GM21423 (cell line): ENCODE measurements at regions not wholly inside any gene's neighbourhood (a gene's known extent, or its start where the extent isn't known, plus 50 kb on each side); places are given as distances from the start of the nearest gene placed in this dataset.
"Not testable (repeated sequence)": the region's sequence is repeated elsewhere in the genome, so short reads cannot be mapped to it uniquely, and the experiment has no call there.

Source experiments
- ATAC-seq: cut with Tn5 transposase; IDR thresholded peaks from one replicate; pipeline ENCODE4 v1.9.1; 2021; ENCODE audit warnings: mild to moderate bottlenecking, moderate library complexity; ENCODE audit not compliant: unreplicated experiment

- ATAC-seq = no peak
Observed at GRCh38 chr5:159581502-159582249, 251.4 kb upstream of the IL12B start.

GRCh38 chr5:159582756-159583541, 252.7 kb upstream of the IL12B start:
- no peak for ATAC-seq

- no peak for ATAC-seq
Observed at GRCh38 chr5:159586921-159587320, 256.6 kb upstream of the IL12B start.

- ATAC-seq = no peak
Observed at GRCh38 chr5:159588941-159589340, 258.7 kb upstream of the IL12B start.

GRCh38 chr5:159593518-159594073, 263.3 kb upstream of the IL12B start:
- ATAC-seq = no peak

- ATAC-seq = not testable (repeated sequence)
Observed at GRCh38 chr5:159595561-159595960, 265.3 kb upstream of the IL12B start.

GRCh38 chr5:159601216-159601615, 270.9 kb upstream of the IL12B start:
- no peak for ATAC-seq

GRCh38 chr5:159602434-159602833, 272.1 kb upstream of the IL12B start:
- no peak for ATAC-seq

GRCh38 chr5:159605585-159605984, 275.3 kb upstream of the IL12B start:
- ATAC-seq = no peak

GRCh38 chr5:159609359-159609758, 279.1 kb upstream of the IL12B start:
- no peak for ATAC-seq

GRCh38 chr5:159610966-159611579, 280.8 kb upstream of the IL12B start:
- ATAC-seq = no peak

- no peak for ATAC-seq
Observed at GRCh38 chr5:159616952-159617351, 286.7 kb upstream of the IL12B start.

- no peak for ATAC-seq
Observed at GRCh38 chr5:159619826-159620225, 289.5 kb upstream of the IL12B start.

GRCh38 chr5:159620853-159621540, 290.7 kb upstream of the IL12B start:
- ATAC-seq = no peak

GRCh38 chr5:159628703-159629102, 287.6 kb upstream of the ADRA1B start:
- ATAC-seq = no peak

- ATAC-seq = no peak
Observed at GRCh38 chr5:159629158-159629557, 287.1 kb upstream of the ADRA1B start.

GRCh38 chr5:159630545-159630944, 285.7 kb upstream of the ADRA1B start:
- ATAC-seq = no peak

GRCh38 chr5:159631001-159631400, 285.3 kb upstream of the ADRA1B start:
- ATAC-seq = no peak

- no peak for ATAC-seq
Observed at GRCh38 chr5:159632866-159633265, 283.4 kb upstream of the ADRA1B start.

GRCh38 chr5:159638481-159638880, 277.8 kb upstream of the ADRA1B start:
- no peak for ATAC-seq
